ENCODE measurements at regions not wholly inside any gene's neighbourhood (a gene's known extent, or its start where the extent isn't known, plus 50 kb on each side); places are given as distances from the start of the nearest gene placed in this dataset.

DNA sequence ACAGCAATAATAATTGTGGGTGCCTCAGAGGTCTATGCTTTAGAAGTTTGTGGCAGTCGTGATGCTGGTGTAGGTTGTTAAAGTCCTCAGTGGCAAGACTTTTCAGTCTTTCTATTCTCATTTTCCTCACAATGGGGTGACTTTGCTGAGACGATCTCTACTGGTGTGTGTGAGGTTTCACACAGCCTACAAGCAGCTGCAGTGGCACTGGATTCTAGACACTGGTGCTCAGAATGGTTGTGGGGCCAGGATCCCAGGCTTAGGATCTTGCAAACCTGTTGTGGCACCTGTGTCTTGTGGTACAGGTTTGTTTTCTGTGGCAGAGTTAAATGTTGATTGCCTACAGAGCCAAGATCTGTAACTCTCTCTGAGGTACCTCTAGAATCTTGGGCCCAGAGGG is 581.2 kb downstream of the PTPRC start:
- Histone ChIP-seq H3K4me2 (ENCODE audit: low read length) (no peak overlapping the region), H2BK120ac (ENCODE audit: insufficient read depth, low read length, poor library complexity) (no peak overlapping the region), H3K9me3 (ENCODE audit: insufficient read depth, low read depth, low read length) (no peaks in the 10 kb centered on the region), H4K8ac (ENCODE audit: low read depth, low read length) (no peak overlapping the region), H2BK5ac (ENCODE audit: low read depth, low read length, poor library complexity) (no peak overlapping the region), H3K79me2 (ENCODE audit: control insufficient read depth, insufficient read depth, low read length, poor library complexity) (no peaks in the 10 kb centered on the region), H4K12ac (ENCODE audit: low read depth, low read length) (no peak overlapping the region), H2AK5ac (ENCODE audit: low read length) (no peak overlapping the region), H3K4ac (ENCODE audit: low read depth, low read length) (no peak overlapping the region), H2AFZ (ENCODE audit: insufficient read depth, low read length, poor library complexity) (no peak overlapping the region), H3K79me1 (ENCODE audit: low read length) (no peaks in the 10 kb centered on the region), H3K18ac (ENCODE audit: low read length) (no peak overlapping the region), H3K14ac (ENCODE audit: low read length) (no peak overlapping the region), H3K36me3 (ENCODE audit: control insufficient read depth in 1 of 2, insufficient read depth in 2 of 2, low read length in 2 of 2) (no peaks in the 10 kb centered on the region), H3K27me3 (ENCODE audit: insufficient read depth, low read length) (no peaks in the 10 kb centered on the region), H4K91ac (ENCODE audit: low read depth, low read length) (no peak overlapping the region), H3K23ac (ENCODE audit: low read length) (no peak overlapping the region), H3K9ac (ENCODE audit: low read length) (no peak overlapping the region), H3K4me1 (ENCODE audit: control insufficient read depth in 1 of 2, insufficient read depth in 2 of 2, low read length in 2 of 2) (no peaks in the 10 kb centered on the region), H2BK12ac (ENCODE audit: low read length) (no peak overlapping the region), H3K4me3 (ENCODE audit: low read depth, low read length) (no peak overlapping the region), H3K27ac (ENCODE audit: low read depth, low read length) (no peak overlapping the region)
- no CpG with 5 or more reads among the region's 2 CpGs for WGBS (ENCODE audit: extremely low coverage, insufficient coverage, insufficient read length)
- DNase-seq: no peak

DNA sequence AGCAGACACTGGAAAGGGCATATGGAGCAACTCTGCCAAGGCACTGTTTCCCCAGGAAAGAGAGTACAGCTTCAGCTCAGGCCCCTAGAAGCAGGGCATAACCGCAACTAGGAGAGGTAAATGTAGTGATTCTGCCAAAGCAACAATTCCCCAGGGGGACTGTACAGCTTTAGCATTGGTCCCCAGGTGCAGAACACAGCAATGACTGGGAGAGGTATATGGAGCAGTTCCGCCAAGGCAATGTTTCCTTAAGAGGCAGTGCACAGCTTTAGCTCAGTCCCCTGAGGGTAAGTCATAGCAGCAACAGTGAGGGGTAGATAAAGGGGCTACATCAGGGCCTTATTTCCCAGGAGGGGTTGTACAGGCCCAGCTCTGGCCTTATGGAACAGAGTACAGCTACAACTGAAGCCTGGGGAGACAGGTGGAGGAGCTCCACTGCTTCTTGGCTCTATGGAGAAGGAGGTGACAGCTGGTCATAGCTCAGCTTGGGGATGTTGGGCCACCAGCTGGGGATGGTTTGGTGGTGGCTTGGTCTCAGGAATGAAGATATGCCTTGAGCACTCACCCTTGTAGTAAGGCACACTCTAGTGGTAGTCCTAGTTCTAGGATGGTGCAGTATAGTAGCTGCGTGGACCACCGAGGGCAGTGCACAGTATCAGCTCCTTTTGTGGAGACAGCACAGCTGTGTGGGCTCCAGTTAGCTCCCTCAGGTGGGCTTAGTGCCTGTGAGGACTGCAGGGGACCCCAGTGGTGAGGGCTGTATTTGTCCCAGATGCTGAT is 582.7 kb downstream of the PTPRC start:
- Histone ChIP-seq H3K4me1 (ENCODE audit: control insufficient read depth in 1 of 2, insufficient read depth in 2 of 2, low read length in 2 of 2) (no peaks in the 10 kb centered on the region), H4K91ac (ENCODE audit: low read depth, low read length) (no peak overlapping the region), H3K4me2 (ENCODE audit: low read length) (no peak overlapping the region), H3K79me1 (ENCODE audit: low read length) (no peaks in the 10 kb centered on the region), H3K4ac (ENCODE audit: low read depth, low read length) (no peak overlapping the region), H3K27ac (ENCODE audit: low read depth, low read length) (no peak overlapping the region), H2BK12ac (ENCODE audit: low read length) (no peak overlapping the region), H2BK5ac (ENCODE audit: low read depth, low read length, poor library complexity) (no peak overlapping the region), H3K18ac (ENCODE audit: low read length) (no peak overlapping the region), H4K8ac (ENCODE audit: low read depth, low read length) (no peak overlapping the region), H2BK120ac (ENCODE audit: insufficient read depth, low read length, poor library complexity) (no peak overlapping the region), H3K9me3 (ENCODE audit: insufficient read depth, low read depth, low read length) (no peaks in the 10 kb centered on the region), H3K79me2 (ENCODE audit: control insufficient read depth, insufficient read depth, low read length, poor library complexity) (no peaks in the 10 kb centered on the region), H3K36me3 (ENCODE audit: control insufficient read depth in 1 of 2, insufficient read depth in 2 of 2, low read length in 2 of 2) (no peaks in the 10 kb centered on the region), H2AK5ac (ENCODE audit: low read length) (no peak overlapping the region), H3K27me3 (ENCODE audit: insufficient read depth, low read length) (no peaks in the 10 kb centered on the region), H3K4me3 (ENCODE audit: low read depth, low read length) (no peak overlapping the region), H2AFZ (ENCODE audit: insufficient read depth, low read length, poor library complexity) (no peak overlapping the region), H3K23ac (ENCODE audit: low read length) (no peak overlapping the region), H3K9ac (ENCODE audit: low read length) (no peak overlapping the region), H4K12ac (ENCODE audit: low read depth, low read length) (no peak overlapping the region), H3K14ac (ENCODE audit: low read length) (no peak overlapping the region)
- WGBS (ENCODE audit: extremely low coverage, insufficient coverage, insufficient read length): no CpG with 5 or more reads among the region's 4 CpGs
- no peak for DNase-seq

DNA sequence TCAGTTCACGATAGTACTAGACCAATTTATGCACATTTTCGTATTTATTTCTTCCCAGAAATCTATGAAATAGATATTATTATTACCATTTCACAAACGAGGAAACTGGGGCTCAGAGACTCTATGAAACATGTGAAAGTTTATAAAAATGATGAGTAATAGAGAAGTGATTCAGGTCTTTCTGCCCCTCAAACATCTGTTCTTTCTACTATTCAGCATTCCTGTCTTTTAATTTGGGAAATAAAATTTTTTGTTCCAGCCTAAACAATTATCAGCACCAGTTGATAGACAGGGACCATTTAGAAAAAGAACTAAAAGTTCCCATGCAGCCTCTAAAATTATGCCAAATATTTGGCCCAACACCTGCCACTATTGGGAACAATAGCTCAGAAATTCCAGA is 585.1 kb downstream of the PTPRC start:
- Histone ChIP-seq H3K14ac (ENCODE audit: low read length) (no peak overlapping the region), H2BK120ac (ENCODE audit: insufficient read depth, low read length, poor library complexity) (no peak overlapping the region), H2AFZ (ENCODE audit: insufficient read depth, low read length, poor library complexity) (no peak overlapping the region), H3K18ac (ENCODE audit: low read length) (no peak overlapping the region), H3K4me1 (ENCODE audit: control insufficient read depth in 1 of 2, insufficient read depth in 2 of 2, low read length in 2 of 2) (no peaks in the 10 kb centered on the region), H3K9me3 (ENCODE audit: insufficient read depth, low read depth, low read length) (no peaks in the 10 kb centered on the region), H4K8ac (ENCODE audit: low read depth, low read length) (no peak overlapping the region), H2AK5ac (ENCODE audit: low read length) (no peak overlapping the region), H3K9ac (ENCODE audit: low read length) (no peak overlapping the region), H2BK12ac (ENCODE audit: low read length) (no peak overlapping the region), H3K4me3 (ENCODE audit: low read depth, low read length) (no peak overlapping the region), H2BK5ac (ENCODE audit: low read depth, low read length, poor library complexity) (no peak overlapping the region), H3K27me3 (ENCODE audit: insufficient read depth, low read length) (no peaks in the 10 kb centered on the region), H3K23ac (ENCODE audit: low read length) (no peak overlapping the region), H4K91ac (ENCODE audit: low read depth, low read length) (no peak overlapping the region), H3K27ac (ENCODE audit: low read depth, low read length) (no peak overlapping the region), H4K12ac (ENCODE audit: low read depth, low read length) (no peak overlapping the region), H3K4me2 (ENCODE audit: low read length) (no peak overlapping the region), H3K36me3 (ENCODE audit: control insufficient read depth in 1 of 2, insufficient read depth in 2 of 2, low read length in 2 of 2) (no peaks in the 10 kb centered on the region), H3K4ac (ENCODE audit: low read depth, low read length) (no peak overlapping the region), H3K79me2 (ENCODE audit: control insufficient read depth, insufficient read depth, low read length, poor library complexity) (no peaks in the 10 kb centered on the region), H3K79me1 (ENCODE audit: low read length) (no peaks in the 10 kb centered on the region)
- no CpG with 5 or more reads among the region's 3 CpGs for WGBS (ENCODE audit: extremely low coverage, insufficient coverage, insufficient read length)
- DNase-seq: no peak

DNA sequence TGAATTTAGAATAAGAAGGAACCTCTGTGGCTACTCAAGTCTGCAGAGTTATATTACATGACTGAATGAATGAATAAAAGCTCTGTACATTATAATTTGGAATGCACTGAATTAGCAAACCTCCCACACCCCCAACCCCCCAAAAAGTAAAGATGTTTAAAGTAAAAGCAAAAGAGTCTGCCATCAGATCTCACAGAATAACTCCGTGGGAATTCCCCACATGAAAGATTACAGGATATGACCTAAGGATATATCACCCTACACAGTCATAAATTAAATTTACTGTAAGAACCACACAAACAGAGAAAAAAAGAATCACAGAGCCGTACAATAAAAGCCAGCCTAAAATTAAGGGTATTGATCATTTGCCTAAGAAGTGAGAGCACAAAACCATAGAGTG is 587.3 kb downstream of the PTPRC start:
- no peak overlapping the region for H3K27ac ChIP-seq (ENCODE audit: low read depth, low read length)
- H2BK5ac ChIP-seq (ENCODE audit: low read depth, low read length, poor library complexity): no peak overlapping the region
- no peak overlapping the region for H3K4ac ChIP-seq (ENCODE audit: low read depth, low read length)
- H3K4me1 ChIP-seq (ENCODE audit: control insufficient read depth in 1 of 2, insufficient read depth in 2 of 2, low read length in 2 of 2): no peaks in the 10 kb centered on the region
- no peak overlapping the region for H3K9ac ChIP-seq (ENCODE audit: low read length)
- H3K79me1 ChIP-seq (ENCODE audit: low read length): no peaks in the 10 kb centered on the region
- no peaks in the 10 kb centered on the region for H3K36me3 ChIP-seq (ENCODE audit: control insufficient read depth in 1 of 2, insufficient read depth in 2 of 2, low read length in 2 of 2)
- no peak overlapping the region for H3K4me2 ChIP-seq (ENCODE audit: low read length)
- no peak overlapping the region for H4K91ac ChIP-seq (ENCODE audit: low read depth, low read length)
- H4K8ac ChIP-seq (ENCODE audit: low read depth, low read length): no peak overlapping the region
- no peak overlapping the region for H3K14ac ChIP-seq (ENCODE audit: low read length)
- H3K9me3 ChIP-seq (ENCODE audit: insufficient read depth, low read depth, low read length): no peaks in the 10 kb centered on the region
- no peak overlapping the region for H4K12ac ChIP-seq (ENCODE audit: low read depth, low read length)
- no peak overlapping the region for H2BK120ac ChIP-seq (ENCODE audit: insufficient read depth, low read length, poor library complexity)
- no peak overlapping the region for H3K23ac ChIP-seq (ENCODE audit: low read length)
- no peak overlapping the region for H2BK12ac ChIP-seq (ENCODE audit: low read length)
- H3K18ac ChIP-seq (ENCODE audit: low read length): no peak overlapping the region
- H2AK5ac ChIP-seq (ENCODE audit: low read length): no peak overlapping the region
- no peak for DNase-seq
- no CpG with 5 or more reads among the region's 2 CpGs for WGBS (ENCODE audit: extremely low coverage, insufficient coverage, insufficient read length)
- no peaks in the 10 kb centered on the region for H3K79me2 ChIP-seq (ENCODE audit: control insufficient read depth, insufficient read depth, low read length, poor library complexity)
- H3K27me3 ChIP-seq (ENCODE audit: insufficient read depth, low read length): no peaks in the 10 kb centered on the region
- no peak overlapping the region for H2AFZ ChIP-seq (ENCODE audit: insufficient read depth, low read length, poor library complexity)
- H3K4me3 ChIP-seq (ENCODE audit: low read depth, low read length): no peak overlapping the region

Data from trophoblast cell (in vitro differentiated cells and primary cell).